IMR-90 (cell line): ENCODE measurements at regions not wholly inside any gene's neighbourhood (a gene's known extent, or its start where the extent isn't known, plus 50 kb on each side); places are given as distances from the start of the nearest gene placed in this dataset.

Experiments
- ATAC-seq: fragments of 200-7000 bp; cut with Tn5 transposase; 2 replicates; pipeline ENCODE4 v1.9.1; 2020; ENCODE audit warnings: low read depth, mild to moderate bottlenecking, moderate library complexity
- BruUV-seq: library from RNA; stranded (reverse); fragments of 400-500 nt; replicated peaks from 2 replicates; lab custom pipeline; 2021; lab: Mats Ljungman, UMichigan
- CTCF ChIA-PET: fragments of 300-600 bp; formaldehyde crosslinking; extraction: SDS; loops from one replicate; lab custom pipeline; 2021; ENCODE audit warnings: antibody characterized with exemption; lab: Yijun Ruan, JAX
- POLR2A ChIA-PET: fragments of 300-600 bp; sonication (Branson Sonifier 250); formaldehyde crosslinking; loops from one replicate; lab custom pipeline; 2022; ENCODE audit warnings: antibody characterized with exemption; ENCODE audit not compliant: unreplicated experiment; lab: Charles Lee
- DNase-seq: peaks from one replicate; pipeline ENCODE4 v3.0.0; 2013
- H2AFZ ChIP-seq: replicated peaks from 2 replicates; pipeline ENCODE3; 2013; ENCODE audit warnings: low read length, mild to moderate bottlenecking; ENCODE audit not compliant: poor library complexity
- H2AK5ac ChIP-seq: 2 replicates; pipeline ENCODE4 v1.6.1; 2013; ENCODE audit warnings: low read depth, low read length, inconsistent platforms
- H2AK9ac ChIP-seq: replicated peaks from 2 replicates; pipeline ENCODE3; 2013; ENCODE audit warnings: mild to moderate bottlenecking, low read depth, low read length, moderate library complexity; ENCODE audit not compliant: poor library complexity
- H2BK120ac ChIP-seq: 2 replicates; pipeline ENCODE4 v1.6.1; 2013; ENCODE audit warnings: low read depth, low read length, inconsistent platforms
- H2BK15ac ChIP-seq: 3 replicates; pipeline ENCODE4 v1.6.1; 2013; ENCODE audit warnings: low read depth, low read length, inconsistent platforms
- H2BK20ac ChIP-seq: 2 replicates; pipeline ENCODE4 v1.6.1; 2013; ENCODE audit warnings: low read depth, mild to moderate bottlenecking, inconsistent platforms, low read length, moderate library complexity
- H2BK5ac ChIP-seq: 2 replicates; pipeline ENCODE4 v1.6.1; 2013; ENCODE audit warnings: mild to moderate bottlenecking, low read depth, low read length, inconsistent platforms; ENCODE audit not compliant: poor library complexity, severe bottlenecking
- H3K14ac ChIP-seq: replicated peaks from 2 replicates; pipeline ENCODE4 v1.6.1; 2013; ENCODE audit warnings: low read depth, low read length, inconsistent platforms
- H3K18ac ChIP-seq: 2 replicates; pipeline ENCODE4 v1.6.1; 2013; ENCODE audit warnings: low read depth, low read length, control low read depth
- H3K23ac ChIP-seq: 2 replicates; pipeline ENCODE4 v1.6.1; 2013; ENCODE audit warnings: low read depth, low read length, inconsistent platforms
- H3K27ac ChIP-seq: 2 replicates; pipeline ENCODE4 v1.5.1; 2013; ENCODE audit warnings: mild to moderate bottlenecking, control low read depth, low read length; ENCODE audit not compliant: insufficient read depth
- H3K27me3 ChIP-seq: 2 replicates; pipeline ENCODE4 v1.6.1; 2013; ENCODE audit warnings: low read length; ENCODE audit not compliant: control insufficient read depth, insufficient read depth
- H3K36me3 ChIP-seq: 2 replicates; pipeline ENCODE4 v1.6.1; 2013; ENCODE audit warnings: low read length, mixed read lengths; ENCODE audit not compliant: control insufficient read depth, insufficient read depth
- H3K4ac ChIP-seq: 2 replicates; pipeline ENCODE4 v1.6.1; 2013; ENCODE audit warnings: low read depth, low read length, inconsistent platforms
- H3K4me1 ChIP-seq: 2 replicates; pipeline ENCODE4 v1.6.1; 2013; ENCODE audit warnings: low read length, mixed read lengths; ENCODE audit not compliant: control insufficient read depth, insufficient read depth
- H3K4me2 ChIP-seq: 2 replicates; pipeline ENCODE4 v1.6.1; 2013; ENCODE audit warnings: low read depth, mild to moderate bottlenecking, control low read depth, low read length, moderate library complexity
- H3K4me3 ChIP-seq: 2 replicates; pipeline ENCODE4 v1.5.1; 2013; ENCODE audit warnings: low read depth, mild to moderate bottlenecking, control low read depth, low read length, moderate library complexity; ENCODE audit not compliant: insufficient read depth
- H3K56ac ChIP-seq: 2 replicates; pipeline ENCODE4 v1.6.1; 2013; ENCODE audit warnings: low read length, inconsistent platforms; ENCODE audit not compliant: insufficient read depth; ENCODE audit errors: extremely low read depth
- H3K79me1 ChIP-seq, 2 experiments: 2 replicates each; pipeline ENCODE4 v1.6.1; 2013; ENCODE audit warnings: low read length in 2 of 2, inconsistent platforms in 1 of 2, low read depth in 1 of 2
- H3K9ac ChIP-seq: 2 replicates; pipeline ENCODE4 v1.6.1; 2013; ENCODE audit warnings: low read depth, low read length, control low read depth
- H3K9me1 ChIP-seq: 2 replicates; pipeline ENCODE4 v1.6.1; 2013; ENCODE audit warnings: low read length, inconsistent platforms; ENCODE audit not compliant: insufficient read depth
- H3K9me3 ChIP-seq: 2 replicates; pipeline ENCODE4 v1.6.1; 2013; ENCODE audit warnings: low read length; ENCODE audit not compliant: control insufficient read depth, insufficient read depth
- H4K20me1 ChIP-seq: 2 replicates; pipeline ENCODE4 v1.6.1; 2013; ENCODE audit warnings: low read length, inconsistent platforms; ENCODE audit not compliant: insufficient read depth
- H4K5ac ChIP-seq: 2 replicates; pipeline ENCODE4 v1.6.1; 2013; ENCODE audit warnings: mild to moderate bottlenecking, low read depth, low read length, control low read depth
- H4K8ac ChIP-seq, 2 experiments: 2 replicates each; pipeline ENCODE4 v1.6.1; 2013; ENCODE audit warnings: low read depth in 2 of 2, low read length in 2 of 2, control low read depth in 1 of 2, inconsistent platforms in 1 of 2
- H4K91ac ChIP-seq: 2 replicates; pipeline ENCODE4 v1.6.1; 2013; ENCODE audit warnings: low read depth, low read length, inconsistent platforms; ENCODE audit not compliant: insufficient read depth
- BHLHE40 ChIP-seq: fragments of 150-350 bp; IDR thresholded peaks from 2 replicates; pipeline ENCODE4 v1.6.1; 2016; ENCODE audit warnings: mild to moderate bottlenecking, low read depth, low read length
- CEBPB ChIP-seq: IDR thresholded peaks from 2 replicates; pipeline ENCODE4 v1.6.1; 2012; ENCODE audit warnings: low read depth, low read length, improper control_type of control experiment
- CHD1 ChIP-seq: IDR thresholded peaks from 2 replicates; pipeline ENCODE4 v1.6.1; 2012; ENCODE audit warnings: low read depth, low read length, improper control_type of control experiment
- FOS ChIP-seq: fragments of 150-350 bp; IDR thresholded peaks from 2 replicates; pipeline ENCODE4 v1.6.1; 2016; ENCODE audit warnings: low read depth, low read length
- MAFK ChIP-seq: IDR thresholded peaks from 2 replicates; pipeline ENCODE4 v1.6.1; 2012; ENCODE audit warnings: low read depth, low read length, improper control_type of control experiment
- MXI1 ChIP-seq: IDR thresholded peaks from 2 replicates; pipeline ENCODE4 v1.6.1; 2012; ENCODE audit warnings: low read depth, mild to moderate bottlenecking, low read length, moderate library complexity, borderline replicate concordance
- NFE2L2 ChIP-seq: fragments of 150-350 bp; IDR thresholded peaks from 2 replicates; pipeline ENCODE4 v1.6.1; 2016; ENCODE audit warnings: low read depth, mild to moderate bottlenecking, low read length
- POLR2A ChIP-seq: IDR thresholded peaks from 2 replicates; pipeline ENCODE4 v1.6.1; 2012; ENCODE audit warnings: mild to moderate bottlenecking, low read depth, low read length
- RAD21 ChIP-seq: IDR thresholded peaks from 2 replicates; pipeline ENCODE4 v1.6.1; 2012; ENCODE audit warnings: low read length, improper control_type of control experiment
- RCOR1 ChIP-seq: IDR thresholded peaks from 2 replicates; pipeline ENCODE4 v1.6.1; 2012; ENCODE audit warnings: mild to moderate bottlenecking, low read length, improper control_type of control experiment; ENCODE audit not compliant: insufficient replicate concordance
- RFX5 ChIP-seq: IDR thresholded peaks from 2 replicates; pipeline ENCODE4 v1.8.0; 2012; ENCODE audit warnings: low read depth, mild to moderate bottlenecking, low read length, moderate library complexity
- SMC3 ChIP-seq: fragments of 150-350 bp; IDR thresholded peaks from 2 replicates; pipeline ENCODE4 v1.6.1; 2016; ENCODE audit warnings: low read depth, mild to moderate bottlenecking, antibody characterized with exemption, low read length, moderate library complexity
- WGBS, 2 experiments: methylation state at CpG; one replicate each; pipeline versions ENCODE4 v1.1.5 to v1.1.7; 2013; ENCODE audit warnings: missing lambda C conversion rate in 2 of 2; ENCODE audit not compliant: insufficient read length in 1 of 2; ENCODE audit errors: extremely low coverage in 2 of 2; 5-methylcytosine and 5-hydroxymethylcytosine counted together
- dilution Hi-C: fragments of 300-500 bp; cut with HindIII; formaldehyde crosslinking; loops from one replicate; pipeline ENCODE4 v1.14.3; 2018; ENCODE audit warnings: low sequenced_read_pairs; ENCODE audit not compliant: unreplicated experiment
- in situ Hi-C: fragments of 300-500 bp; cut with MboI; formaldehyde crosslinking; loops from 3 replicates; pipeline ENCODE4 v1.14.3; 2019; ENCODE audit warnings: low sequenced_read_pairs, inconsistent platforms, mixed read lengths
- intact Hi-C: fragments of 100-400 bp; cut with micrococcal nuclease; formaldehyde crosslinking; loops from 2 replicates; pipeline ENCODE4 v1.10.0; 2022
- TF ChIP-seq, protein P1 (sequence below): conservative IDR thresholded peaks from 2 replicates; pipeline ENCODE4 v1.5.1; 2012; ENCODE audit warnings: mild to moderate bottlenecking, low read depth, low read length, improper control_type of control experiment
- TF ChIP-seq, protein P2 (sequence below): fragments of 150-350 bp; IDR thresholded peaks from 2 replicates; pipeline ENCODE4 v1.6.1; 2016; ENCODE audit warnings: low read depth, mild to moderate bottlenecking, low read length, moderate library complexity, borderline replicate concordance

DNA sequence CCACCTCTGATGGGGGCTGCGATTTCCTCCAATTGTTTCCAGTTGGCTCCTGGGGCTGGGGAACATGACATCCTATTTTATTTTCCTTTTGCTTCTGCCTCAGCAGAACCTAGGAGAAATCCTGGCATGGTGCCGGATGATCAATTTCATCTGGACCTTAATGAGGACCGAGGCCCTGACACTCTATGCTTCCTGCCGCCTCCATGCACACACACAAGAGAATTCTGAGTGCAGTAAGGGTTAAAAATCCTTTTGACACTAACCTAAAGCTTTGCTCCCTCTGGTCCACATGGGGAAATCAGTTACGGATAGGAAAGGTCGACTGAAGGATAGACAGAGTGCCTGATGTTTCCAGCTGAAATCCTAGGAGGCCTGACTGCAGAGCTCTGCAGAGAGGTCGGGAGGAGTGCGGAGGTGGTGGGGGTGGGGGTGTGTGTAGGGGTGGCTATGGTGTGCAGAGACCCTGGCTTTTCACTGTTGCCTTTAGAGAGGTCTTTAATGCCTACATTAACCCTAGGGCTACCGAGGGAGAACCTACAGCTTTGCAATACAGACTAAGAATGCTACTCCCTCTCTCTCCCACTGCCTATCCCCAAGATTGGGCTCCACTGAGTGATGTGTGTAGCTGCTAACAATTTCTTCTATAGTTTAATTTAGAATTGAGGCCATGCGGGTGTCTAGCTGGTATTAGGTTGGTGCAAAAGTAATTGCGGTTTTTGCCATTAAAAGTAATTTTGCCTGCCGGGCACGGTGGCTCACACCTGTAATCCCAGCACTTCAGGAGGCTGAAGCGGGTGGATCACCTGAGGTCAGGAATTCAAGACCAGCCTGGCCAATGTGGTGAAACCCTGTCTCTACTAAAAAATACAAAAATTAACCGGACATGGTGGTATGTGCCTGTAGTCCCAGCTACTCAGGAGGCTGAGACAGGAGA is 53.6 kb upstream of the INCENP start:
- dilution Hi-C loops (no loop called here), intact Hi-C loops (no loop called here), in situ Hi-C loops (loop anchor here (10.0 kb wide), 1 partner anchor 115 kb away; the partner anchor contains the start of gene BEST1)
- Histone ChIP-seq H4K5ac (no peak overlapping the region), H3K36me3 (no peaks in the 10 kb centered on the region), H3K18ac (no peak overlapping the region), H2BK5ac (no peak overlapping the region), H3K9me3 (peaks cover 3% of the 10 kb centered on the region), H2AFZ (no peak overlapping the region), H2BK15ac (no peak overlapping the region), H2BK20ac (no peak overlapping the region), H2AK5ac (no peak overlapping the region), H4K91ac (no peak overlapping the region), H3K4me2 (no peak overlapping the region), H3K4me1 (no peaks in the 10 kb centered on the region), H3K79me1 (no peaks in the 10 kb centered on the region), H3K9ac (no peak overlapping the region), H3K14ac (no peak overlapping the region), H3K4ac (no peak overlapping the region), H3K56ac (no peak overlapping the region), H3K9me1 (no peaks in the 10 kb centered on the region), H2AK9ac (no peak overlapping the region), H2BK120ac (no peak overlapping the region), H3K23ac (no peak overlapping the region), H4K8ac (no peak overlapping the region), H3K27ac (no peak overlapping the region), H3K4me3 (no peak overlapping the region), H4K20me1 (no peaks in the 10 kb centered on the region), H3K27me3 (peaks cover 8% of the 10 kb centered on the region)
- ChIA-PET CTCF (interaction anchor here (2.1 kb wide), 1 partner anchor 12 kb away, joined by 8 read pairs; no protein-coding TSS in a partner anchor), POLR2A (interaction anchor here (0.6 kb wide), 1 partner anchor 29 kb away, joined by 6 read pairs; no protein-coding TSS in a partner anchor)
- 90% methylated on average over 2 of the region's 15 CpGs; no CpG with 5 or more reads in 1 of the 2 experiments for WGBS, 2 experiments
- BruUV-seq, result no TSS peak
- no peak for DNase-seq
- peak; percentile 40; the same call in 1 of the 2 replicates for ATAC-seq
- TF ChIP-seq MAFK (no peak), RCOR1 (no peak), SMC3 (no peak), NFE2L2 (no peak), POLR2A (no peak), CHD1 (no peak), CEBPB (no peak), BHLHE40 (no peak), RFX5 (no peak), MXI1 (no peak), FOS (no peak), RAD21 (no peak)
- TF ChIP-seq, protein P1, sequence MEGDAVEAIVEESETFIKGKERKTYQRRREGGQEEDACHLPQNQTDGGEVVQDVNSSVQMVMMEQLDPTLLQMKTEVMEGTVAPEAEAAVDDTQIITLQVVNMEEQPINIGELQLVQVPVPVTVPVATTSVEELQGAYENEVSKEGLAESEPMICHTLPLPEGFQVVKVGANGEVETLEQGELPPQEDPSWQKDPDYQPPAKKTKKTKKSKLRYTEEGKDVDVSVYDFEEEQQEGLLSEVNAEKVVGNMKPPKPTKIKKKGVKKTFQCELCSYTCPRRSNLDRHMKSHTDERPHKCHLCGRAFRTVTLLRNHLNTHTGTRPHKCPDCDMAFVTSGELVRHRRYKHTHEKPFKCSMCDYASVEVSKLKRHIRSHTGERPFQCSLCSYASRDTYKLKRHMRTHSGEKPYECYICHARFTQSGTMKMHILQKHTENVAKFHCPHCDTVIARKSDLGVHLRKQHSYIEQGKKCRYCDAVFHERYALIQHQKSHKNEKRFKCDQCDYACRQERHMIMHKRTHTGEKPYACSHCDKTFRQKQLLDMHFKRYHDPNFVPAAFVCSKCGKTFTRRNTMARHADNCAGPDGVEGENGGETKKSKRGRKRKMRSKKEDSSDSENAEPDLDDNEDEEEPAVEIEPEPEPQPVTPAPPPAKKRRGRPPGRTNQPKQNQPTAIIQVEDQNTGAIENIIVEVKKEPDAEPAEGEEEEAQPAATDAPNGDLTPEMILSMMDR, result no peak
- TF ChIP-seq, protein P2, sequence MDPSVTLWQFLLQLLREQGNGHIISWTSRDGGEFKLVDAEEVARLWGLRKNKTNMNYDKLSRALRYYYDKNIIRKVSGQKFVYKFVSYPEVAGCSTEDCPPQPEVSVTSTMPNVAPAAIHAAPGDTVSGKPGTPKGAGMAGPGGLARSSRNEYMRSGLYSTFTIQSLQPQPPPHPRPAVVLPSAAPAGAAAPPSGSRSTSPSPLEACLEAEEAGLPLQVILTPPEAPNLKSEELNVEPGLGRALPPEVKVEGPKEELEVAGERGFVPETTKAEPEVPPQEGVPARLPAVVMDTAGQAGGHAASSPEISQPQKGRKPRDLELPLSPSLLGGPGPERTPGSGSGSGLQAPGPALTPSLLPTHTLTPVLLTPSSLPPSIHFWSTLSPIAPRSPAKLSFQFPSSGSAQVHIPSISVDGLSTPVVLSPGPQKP, result no peak
